ENCODE measurements at regions not wholly inside any gene's neighbourhood (a gene's known extent, or its start where the extent isn't known, plus 50 kb on each side); places are given as distances from the start of the nearest gene placed in this dataset.
"Not testable (repeated sequence)": the region's sequence is repeated elsewhere in the genome, so short reads cannot be mapped to it uniquely, and the experiment has no call there.

DNA sequence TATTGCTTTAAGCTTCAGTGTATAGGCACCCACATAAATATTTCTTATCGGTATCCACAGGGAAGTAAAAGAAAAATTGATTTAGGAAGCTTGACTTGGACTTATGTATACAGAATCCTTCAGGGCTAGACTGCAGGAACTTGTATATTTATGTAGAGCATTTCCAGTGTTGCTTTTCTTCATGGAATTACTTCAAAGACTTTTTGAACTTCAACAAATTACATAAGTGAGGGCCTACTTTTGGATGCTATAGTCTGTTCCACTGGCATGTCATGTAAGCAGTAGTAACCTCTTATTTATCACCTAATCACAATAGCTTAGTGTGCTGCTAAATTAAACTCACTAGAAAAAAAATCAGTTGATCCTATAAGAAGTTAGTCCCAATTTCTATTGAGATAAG, 557.9 kb upstream of the SLITRK6 start (continued):
- TF ChIP-seq EHF (CRISPR knock-in tag; IDR thresholded peaks at IDR 0.05) (no peak), ZC3H11A (IDR thresholded peaks at IDR 0.05) (no peak), MYC (IDR thresholded peaks at IDR 0.05; ENCODE audit: borderline replicate concordance, low read length) (no peak), NR3C1 (IDR thresholded peaks at IDR 0.05) (no peak), RNF2 (IDR thresholded peaks at IDR 0.05; ENCODE audit: borderline replicate concordance, low read depth) (no peak), HMGXB4 (CRISPR knock-in tag; IDR thresholded peaks at IDR 0.05; ENCODE audit: borderline replicate concordance) (no peak), GATA3 (IDR thresholded peaks at IDR 0.05; ENCODE audit: borderline replicate concordance) (no peak), MAFK (IDR thresholded peaks at IDR 0.05; ENCODE audit: partially characterized antibody) (no peak), KDM1A (IDR thresholded peaks at IDR 0.05; ENCODE audit: low read depth) (no peak), ZNF302 (CRISPR knock-in tag; IDR thresholded peaks at IDR 0.05) (no peak)

DNA sequence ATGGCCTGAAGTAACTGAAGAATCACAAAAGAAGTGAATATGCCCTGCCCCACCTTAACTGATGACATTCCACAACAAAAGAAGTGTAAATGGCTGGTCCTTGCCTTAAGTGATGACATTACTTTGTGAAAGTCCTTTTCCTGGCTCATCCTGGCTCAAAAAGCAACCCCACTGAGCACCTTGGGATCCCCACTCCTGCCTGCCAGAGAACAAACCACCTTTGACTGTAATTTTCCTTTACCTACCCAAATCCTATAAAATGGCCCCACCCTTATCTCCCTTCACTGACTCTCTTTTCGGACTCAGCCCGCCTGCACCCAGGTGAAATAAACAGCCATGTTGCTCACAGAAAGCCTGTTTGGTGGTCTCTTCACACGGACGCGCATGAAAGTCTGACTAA, 564.5 kb upstream of the SLITRK6 start:
- H3K4me3 ChIP-seq; H3K4me2 ChIP-seq; H3K4me1 ChIP-seq; H3K9me3 ChIP-seq; CTCF ChIA-PET; POLR2A ChIA-PET; H3K27ac ChIP-seq; FAIRE-seq; ATAC-seq; DNase-seq (ENCODE audit: low read depth in 1 of 2, low spot score in 1 of 2): not testable (repeated sequence)
- 97% methylated on average over 4 of the region's 5 CpGs for WGBS (ENCODE audit: missing lambda C conversion rate)

- Histone ChIP-seq H3K4me3 (no peak overlapping the region), H3K4me1 (no peaks in the 10 kb centered on the region), H3K9me3 (no peaks in the 10 kb centered on the region), H3K27ac (no peak overlapping the region), H3K4me2 (no peak overlapping the region)
- ChIA-PET CTCF (no interaction called here), POLR2A (no interaction called here)
- 69% methylated on average over 12 of the region's 12 CpGs for WGBS (ENCODE audit: missing lambda C conversion rate)
- no peak for ATAC-seq
- no peak for FAIRE-seq
- no peak for DNase-seq (ENCODE audit: low read depth in 1 of 2, low spot score in 1 of 2)
- no peak for TF ChIP-seq HMGXB4 (CRISPR knock-in tag; IDR thresholded peaks at IDR 0.05; ENCODE audit: borderline replicate concordance)
- no peak for TF ChIP-seq RFX5 (IDR thresholded peaks at IDR 0.05)
- TF ChIP-seq RNF2 (IDR thresholded peaks at IDR 0.05; ENCODE audit: borderline replicate concordance, low read depth), result no peak
- TF ChIP-seq CEBPB (IDR thresholded peaks at IDR 0.05), result no peak
- no peak for TF ChIP-seq EP300 (IDR thresholded peaks at IDR 0.05)
- TF ChIP-seq POLR2A (IDR thresholded peaks at IDR 0.05; ENCODE audit: low read length), result no peak
- TF ChIP-seq FOSB (CRISPR knock-in tag; IDR thresholded peaks at IDR 0.05), result no peak
- TF ChIP-seq, protein P1, sequence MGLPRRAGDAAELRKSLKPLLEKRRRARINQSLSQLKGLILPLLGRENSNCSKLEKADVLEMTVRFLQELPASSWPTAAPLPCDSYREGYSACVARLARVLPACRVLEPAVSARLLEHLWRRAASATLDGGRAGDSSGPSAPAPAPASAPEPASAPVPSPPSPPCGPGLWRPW (IDR thresholded peaks at IDR 0.05), result no peak
- no peak for TF ChIP-seq JUN (IDR thresholded peaks at IDR 0.05)
- no peak for TF ChIP-seq MYC (IDR thresholded peaks at IDR 0.05; ENCODE audit: borderline replicate concordance, low read length)
- TF ChIP-seq HDAC2 (IDR thresholded peaks at IDR 0.05), result no peak
- no peak for TF ChIP-seq EHMT2 (IDR thresholded peaks at IDR 0.05; ENCODE audit: low read depth)
- no peak for TF ChIP-seq CHD2 (IDR thresholded peaks at IDR 0.05; ENCODE audit: low read length, partially characterized antibody)
Observed at GRCh38 chr13:86368924-86369323, 569.7 kb upstream of the SLITRK6 start.

- Histone ChIP-seq H3K9me3 (no peaks in the 10 kb centered on the region), H3K4me2 (no peak overlapping the region), H3K4me3 (no peak overlapping the region), H3K27ac (no peak overlapping the region), H3K4me1 (no peaks in the 10 kb centered on the region)
- WGBS (ENCODE audit: missing lambda C conversion rate), result 20% methylated on average over 2 of the region's 2 CpGs
- POLR2A ChIA-PET, result no interaction called here
- CTCF ChIA-PET, result no interaction called here
- no peak for FAIRE-seq
- no peak for ATAC-seq
- no peak for DNase-seq (ENCODE audit: low read depth in 1 of 2, low spot score in 1 of 2)
- TF ChIP-seq HOXB13 (CRISPR knock-in tag; IDR thresholded peaks at IDR 0.05; ENCODE audit: low read depth) (no peak), BCL3 (IDR thresholded peaks at IDR 0.05) (no peak), PHF8 (IDR thresholded peaks at IDR 0.05; ENCODE audit: borderline replicate concordance, low read depth) (no peak), ATOH8 (CRISPR knock-in tag; IDR thresholded peaks at IDR 0.05; ENCODE audit: low read depth) (no peak), CBX8 (IDR thresholded peaks at IDR 0.05) (no peak), CHD2 (IDR thresholded peaks at IDR 0.05; ENCODE audit: low read length, partially characterized antibody) (no peak), CBX2 (IDR thresholded peaks at IDR 0.05; ENCODE audit: borderline replicate concordance, low read depth) (no peak), SREBF2 (IDR thresholded peaks at IDR 0.05) (no peak), RNF2 (IDR thresholded peaks at IDR 0.05; ENCODE audit: borderline replicate concordance, low read depth) (no peak), EP300 (IDR thresholded peaks at IDR 0.05) (no peak)
- TF ChIP-seq, protein P2, sequence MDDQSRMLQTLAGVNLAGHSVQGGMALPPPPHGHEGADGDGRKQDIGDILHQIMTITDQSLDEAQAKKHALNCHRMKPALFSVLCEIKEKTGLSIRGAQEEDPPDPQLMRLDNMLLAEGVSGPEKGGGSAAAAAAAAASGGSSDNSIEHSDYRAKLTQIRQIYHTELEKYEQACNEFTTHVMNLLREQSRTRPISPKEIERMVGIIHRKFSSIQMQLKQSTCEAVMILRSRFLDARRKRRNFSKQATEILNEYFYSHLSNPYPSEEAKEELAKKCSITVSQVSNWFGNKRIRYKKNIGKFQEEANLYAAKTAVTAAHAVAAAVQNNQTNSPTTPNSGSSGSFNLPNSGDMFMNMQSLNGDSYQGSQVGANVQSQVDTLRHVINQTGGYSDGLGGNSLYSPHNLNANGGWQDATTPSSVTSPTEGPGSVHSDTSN (IDR thresholded peaks at IDR 0.05), result no peak
Observed at GRCh38 chr13:86377451-86377850, 578.2 kb upstream of the SLITRK6 start.
